ENCODE measurements at regions not wholly inside any gene's neighbourhood (a gene's known extent, or its start where the extent isn't known, plus 50 kb on each side); places are given as distances from the start of the nearest gene placed in this dataset.
A peak's percentile ranks its signal among the peaks of the same experiment; 100 is the strongest.
"Not testable (repeated sequence)": the region's sequence is repeated elsewhere in the genome, so short reads cannot be mapped to it uniquely, and the experiment has no call there.

- peak; percentile 52 for DNase-seq
These were observed 295.1 kb upstream of the SLITRK5 start for GRCh38 chr13:87376081-87376480.

- no peak for DNase-seq
These were observed 287.1 kb upstream of the SLITRK5 start for GRCh38 chr13:87384099-87384498.

GRCh38 chr13:87393358-87393757 lies 277.8 kb upstream of the SLITRK5 start:
- DNase-seq = no peak

- no peak for DNase-seq
These were observed 273.1 kb upstream of the SLITRK5 start for GRCh38 chr13:87398047-87398446.

- no peak for DNase-seq
These were observed 267.3 kb upstream of the SLITRK5 start for GRCh38 chr13:87403748-87404432.

GRCh38 chr13:87426742-87427141 lies 244.4 kb upstream of the SLITRK5 start:
- no peak for DNase-seq

GRCh38 chr13:87444135-87444534 lies 227.0 kb upstream of the SLITRK5 start:
- DNase-seq = no peak

GRCh38 chr13:87452281-87452680 lies 218.9 kb upstream of the SLITRK5 start:
- DNase-seq = no peak

GRCh38 chr13:87453244-87453643 lies 217.9 kb upstream of the SLITRK5 start:
- no peak for DNase-seq

- no peak for DNase-seq
These were observed 211.8 kb upstream of the SLITRK5 start for GRCh38 chr13:87459419-87459818.

GRCh38 chr13:87497426-87497825 lies 173.7 kb upstream of the SLITRK5 start:
- DNase-seq = no peak

GRCh38 chr13:87498681-87499080 lies 172.5 kb upstream of the SLITRK5 start:
- no peak for DNase-seq

- DNase-seq = no peak
These were observed 146.4 kb upstream of the SLITRK5 start for GRCh38 chr13:87524775-87525174.

- DNase-seq = no peak
These were observed 137.4 kb upstream of the SLITRK5 start for GRCh38 chr13:87533776-87534175.

- DNase-seq = no peak
These were observed 135.3 kb upstream of the SLITRK5 start for GRCh38 chr13:87535911-87536310.

- no peak for DNase-seq
These were observed 134.7 kb upstream of the SLITRK5 start for GRCh38 chr13:87536499-87536898.

GRCh38 chr13:87536899-87537298 lies 134.3 kb upstream of the SLITRK5 start:
- DNase-seq = no peak

- no peak for DNase-seq
These were observed 133.2 kb upstream of the SLITRK5 start for GRCh38 chr13:87537951-87538350.

GRCh38 chr13:87538366-87539052 lies 132.7 kb upstream of the SLITRK5 start:
- no peak for DNase-seq

GRCh38 chr13:87553142-87553541 lies 118.0 kb upstream of the SLITRK5 start:
- DNase-seq = no peak

GRCh38 chr13:87554045-87554444 lies 117.1 kb upstream of the SLITRK5 start:
- no peak for DNase-seq

- DNase-seq = no peak
These were observed 113.4 kb upstream of the SLITRK5 start for GRCh38 chr13:87557788-87558187.

- DNase-seq = not testable (repeated sequence)
These were observed 109.6 kb upstream of the SLITRK5 start for GRCh38 chr13:87561580-87561979.

- no peak for DNase-seq
These were observed 100.5 kb upstream of the SLITRK5 start for GRCh38 chr13:87570669-87571068.

- no peak for DNase-seq
These were observed 88.8 kb upstream of the SLITRK5 start for GRCh38 chr13:87582399-87582798.
